GM23248 (cell line): ENCODE measurements at regions not wholly inside any gene's neighbourhood (a gene's known extent, or its start where the extent isn't known, plus 50 kb on each side); places are given as distances from the start of the nearest gene placed in this dataset.

ENCODE experiments used
- DNase-seq: peaks from one replicate; pipeline ENCODE4 v3.0.0-alpha.2; 2015
- H2AFZ ChIP-seq: fragments of 200-600 bp; sonication (generic); 2 replicates; pipeline ENCODE4 v1.6.1; 2016; ENCODE audit warnings: antibody characterized with exemption
- H3F3A ChIP-seq: fragments of 200-600 bp; sonication (generic); 2 replicates; pipeline ENCODE4 v1.6.1; 2016; ENCODE audit warnings: mild to moderate bottlenecking, antibody characterized with exemption, mixed run types; ENCODE audit not compliant: insufficient read depth
- H3K27ac ChIP-seq: fragments of 200-600 bp; sonication (generic); 2 replicates; pipeline ENCODE4 v1.5.1; 2016; ENCODE audit warnings: mild to moderate bottlenecking
- H3K27me3 ChIP-seq: fragments of 200-600 bp; sonication (generic); replicated peaks from 2 replicates; pipeline ENCODE4 v1.6.1; 2016; ENCODE audit warnings: mild to moderate bottlenecking; ENCODE audit not compliant: insufficient read depth
- H3K36me3 ChIP-seq: fragments of 200-600 bp; sonication (generic); 2 replicates; pipeline ENCODE4 v1.6.1; 2016; ENCODE audit warnings: low read depth, mild to moderate bottlenecking
- H3K4me1 ChIP-seq: fragments of 200-600 bp; sonication (generic); 2 replicates; pipeline ENCODE4 v1.6.1; 2016; ENCODE audit warnings: mild to moderate bottlenecking; ENCODE audit not compliant: insufficient read depth
- H3K4me2 ChIP-seq: fragments of 200-600 bp; sonication (generic); one replicate; pipeline ENCODE4 v1.6.1; 2016; ENCODE audit warnings: mild to moderate bottlenecking; ENCODE audit not compliant: unreplicated experiment
- H3K4me3 ChIP-seq: fragments of 200-600 bp; sonication (generic); 2 replicates; pipeline ENCODE4 v1.5.1; 2016; ENCODE audit warnings: mild to moderate bottlenecking
- H3K79me2 ChIP-seq: fragments of 200-600 bp; sonication (generic); 2 replicates; pipeline ENCODE4 v1.6.1; 2016; ENCODE audit warnings: mild to moderate bottlenecking; ENCODE audit not compliant: insufficient read depth
- H3K9ac ChIP-seq: fragments of 200-600 bp; sonication (generic); 2 replicates; pipeline ENCODE4 v1.6.1; 2016; ENCODE audit warnings: mild to moderate bottlenecking
- H3K9me2 ChIP-seq: fragments of 200-600 bp; sonication (generic); 2 replicates; pipeline ENCODE4 v1.6.1; 2016; ENCODE audit warnings: mixed run types, mild to moderate bottlenecking, moderate library complexity; ENCODE audit not compliant: insufficient read depth
- H3K9me3 ChIP-seq: fragments of 200-600 bp; sonication (generic); one replicate; pipeline ENCODE4 v1.6.1; 2017; ENCODE audit warnings: low read depth
- H4K20me1 ChIP-seq: fragments of 200-600 bp; sonication (generic); 2 replicates; pipeline ENCODE4 v1.6.0; 2016; ENCODE audit not compliant: insufficient read depth
- EZH2 ChIP-seq: fragments of 200-600 bp; sonication (generic); IDR thresholded peaks from 2 replicates; pipeline ENCODE4 v1.6.1; 2018; ENCODE audit warnings: antibody characterized with exemption, mild to moderate bottlenecking; ENCODE audit not compliant: insufficient read depth, poor library complexity, severe bottlenecking
- EZH2phosphoT487 ChIP-seq: fragments of 200-600 bp; sonication (generic); IDR thresholded peaks from 2 replicates; pipeline ENCODE4 v1.6.1; 2018; ENCODE audit warnings: antibody characterized with exemption, moderate library complexity, mild to moderate bottlenecking, low read depth; ENCODE audit not compliant: insufficient read depth
- WGBS, 2 experiments: methylation state at CpG; one replicate each; pipeline ENCODE4 v1.1.6; 2015 to 2017; ENCODE audit warnings: low lambda C conversion rate in 2 of 2, low coverage in 1 of 2; ENCODE audit errors: missing lambda C conversion rate in 2 of 2; 5-methylcytosine and 5-hydroxymethylcytosine counted together
- in situ Hi-C: fragments of 300-500 bp; cut with MboI; formaldehyde crosslinking; loops from 2 replicates; pipeline ENCODE4 v1.15.0; 2020

- 85 to 86% methylated on average over 14 of the region's 14 CpGs for whole genome bisulfite sequencing, 2 experiments
- Histone ChIP-seq H3K36me3 (no peaks in the 10 kb centered on the region), H3K27ac (peak overlapping the region; percentile 73), H3K27me3 (no peaks in the 10 kb centered on the region), H3K79me2 (no peaks in the 10 kb centered on the region), H3K4me3 (no peak overlapping the region), H3F3A (peaks cover 8% of the 10 kb centered on the region; the same call in 1 of the 2 replicates), H3K4me1 (peaks cover 19% of the 10 kb centered on the region), H3K9me2 (no peaks in the 10 kb centered on the region), H3K4me2 (peak overlapping the region; percentile 46), H3K9ac (peak overlapping the region; percentile 40; the same call in 1 of the 2 replicates), H3K9me3 (no peaks in the 10 kb centered on the region), H4K20me1 (no peaks in the 10 kb centered on the region), H2AFZ (no peak overlapping the region)
- no peak for TF ChIP-seq EZH2
- TF ChIP-seq EZH2phosphoT487 = no peak
- in situ Hi-C loops = no loop called here
- DNase-seq = peak; percentile 47
Measured at GRCh38 chr2:20515290-20516220, 68.7 kb downstream of the RHOB start.

- Histone ChIP-seq H3K27me3 (no peaks in the 10 kb centered on the region), H3K27ac (no peak overlapping the region), H3K36me3 (no peaks in the 10 kb centered on the region), H3K9me2 (no peaks in the 10 kb centered on the region), H3K9ac (no peak overlapping the region), H3F3A (peaks cover 8% of the 10 kb centered on the region; the same call in 1 of the 2 replicates), H3K4me2 (no peak overlapping the region), H3K4me3 (no peak overlapping the region), H3K4me1 (peaks cover 19% of the 10 kb centered on the region), H4K20me1 (no peaks in the 10 kb centered on the region), H3K9me3 (no peaks in the 10 kb centered on the region), H2AFZ (no peak overlapping the region), H3K79me2 (no peaks in the 10 kb centered on the region)
- WGBS, 2 experiments = 94 to 100% methylated on average over 2 of the region's 2 CpGs
- no peak for TF ChIP-seq EZH2phosphoT487
- TF ChIP-seq EZH2 = no peak
- in situ Hi-C loops = no loop called here
- DNase-seq = no peak
Measured at GRCh38 chr2:20516291-20516645, 69.4 kb downstream of the RHOB start.

DNA sequence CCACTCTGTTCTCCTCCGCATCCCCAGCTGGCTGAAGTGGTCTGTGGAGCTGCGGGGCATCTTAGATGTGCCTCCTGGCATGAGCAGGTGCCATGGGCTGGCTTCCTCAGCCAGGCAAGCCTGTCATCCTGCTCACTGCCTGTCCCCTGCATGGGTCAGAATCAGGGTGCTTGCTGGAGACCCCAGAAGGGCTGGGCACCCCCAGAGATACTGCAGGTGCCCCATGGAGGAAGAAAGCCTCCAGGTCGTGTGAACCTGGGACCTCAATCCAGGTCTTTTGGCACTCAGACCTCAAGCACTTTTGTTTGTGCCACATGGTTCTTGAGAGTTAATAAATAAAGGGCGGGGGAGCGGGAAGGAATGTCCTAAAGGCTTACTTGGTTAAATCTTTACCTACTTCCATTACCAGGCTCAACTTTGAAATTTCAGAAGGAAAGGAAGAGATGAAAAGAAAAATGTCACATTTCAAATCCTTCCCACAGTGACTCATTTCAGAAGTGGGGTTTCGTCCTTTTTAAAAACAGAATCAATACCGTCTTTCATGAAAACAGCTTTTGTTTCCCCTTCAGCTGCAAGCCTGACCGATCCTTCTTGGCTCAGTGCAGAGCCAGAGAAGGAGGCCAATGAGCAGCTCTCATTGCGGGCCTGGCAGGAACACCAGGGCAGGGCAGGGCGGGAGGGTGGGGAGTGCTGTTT lies 69.9 kb downstream of the RHOB start:
- H3K27ac ChIP-seq = no peak overlapping the region
- no peaks in the 10 kb centered on the region for H3K79me2 ChIP-seq
- H3K9me2 ChIP-seq = no peaks in the 10 kb centered on the region
- H2AFZ ChIP-seq = no peak overlapping the region
- DNase-seq = peak; percentile 23
- H3K9ac ChIP-seq = no peak overlapping the region
- H3K4me2 ChIP-seq = no peak overlapping the region
- H3F3A ChIP-seq = peaks cover 8% of the 10 kb centered on the region; the same call in 1 of the 2 replicates
- in situ Hi-C loops = no loop called here
- no peaks in the 10 kb centered on the region for H3K36me3 ChIP-seq
- no peaks in the 10 kb centered on the region for H3K9me3 ChIP-seq
- H3K4me1 ChIP-seq = peaks cover 19% of the 10 kb centered on the region
- TF ChIP-seq EZH2phosphoT487 = no peak
- TF ChIP-seq EZH2 = no peak
- H3K27me3 ChIP-seq = no peaks in the 10 kb centered on the region
- H3K4me3 ChIP-seq = no peak overlapping the region
- no peaks in the 10 kb centered on the region for H4K20me1 ChIP-seq
- WGBS, 2 experiments = 63 to 64% methylated on average over 10 of the region's 10 CpGs

DNA sequence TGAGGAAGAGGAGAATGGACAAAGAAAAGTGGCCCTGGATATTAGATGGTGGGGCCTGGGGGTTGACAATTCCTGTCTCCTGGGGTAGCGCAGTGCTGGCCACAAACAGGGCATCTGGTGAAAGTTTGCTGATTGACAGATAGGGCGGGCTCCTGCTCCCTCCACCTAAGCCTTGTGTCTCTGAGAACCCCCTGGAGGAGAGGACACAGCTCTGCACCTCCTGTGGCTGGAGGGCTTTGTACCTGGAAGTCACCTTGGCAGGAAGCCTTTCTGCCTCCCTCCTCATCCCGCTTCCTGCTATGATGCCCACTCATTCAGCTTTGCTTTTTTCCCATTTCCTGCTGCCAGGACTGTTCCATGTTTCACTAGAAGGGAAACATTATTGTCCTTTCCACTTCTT lies 72.4 kb downstream of the RHOB start:
- Histone ChIP-seq H3K79me2 (no peaks in the 10 kb centered on the region), H3K9ac (no peak overlapping the region), H3F3A (peaks cover 8% of the 10 kb centered on the region; the same call in 1 of the 2 replicates), H3K4me3 (no peak overlapping the region), H2AFZ (no peak overlapping the region), H3K27me3 (no peaks in the 10 kb centered on the region), H3K9me3 (no peaks in the 10 kb centered on the region), H4K20me1 (no peaks in the 10 kb centered on the region), H3K27ac (no peak overlapping the region), H3K4me2 (no peak overlapping the region), H3K9me2 (no peaks in the 10 kb centered on the region), H3K36me3 (no peaks in the 10 kb centered on the region), H3K4me1 (peaks cover 16% of the 10 kb centered on the region)
- TF ChIP-seq EZH2phosphoT487 = no peak
- TF ChIP-seq EZH2 = no peak
- DNase-seq = no peak
- WGBS, 2 experiments = 96 to 100% methylated on average over 3 of the region's 3 CpGs
- in situ Hi-C loops = no loop called here
